Stimulated activated CD4-positive, alpha-beta T cell treated with anti-CD3 and anti-CD28 coated beads, Interleukin-15, amount 100 ng/mL, for 48 hours (primary cell): ENCODE measurements at regions not wholly inside any gene's neighbourhood (a gene's known extent, or its start where the extent isn't known, plus 50 kb on each side); places are given as distances from the start of the nearest gene placed in this dataset.
"Not testable (repeated sequence)": the region's sequence is repeated elsewhere in the genome, so short reads cannot be mapped to it uniquely, and the experiment has no call there.

Experiments
- DNase-seq, 2 donors: peaks; one replicate each; pipeline ENCODE4 v3.0.0-alpha.2; 2020; ENCODE audit warnings: low read depth in 2 of 2

GRCh38 chr5:15021266-15022046 lies 149.9 kb upstream of the ANKH start:
- DNase-seq, result no peak

GRCh38 chr5:15020736-15021135 lies 149.2 kb upstream of the ANKH start:
- DNase-seq, result no peak

- no peak for DNase-seq
Observed at GRCh38 chr5:15014809-15015208, 143.2 kb upstream of the ANKH start.

GRCh38 chr5:15013654-15014463 lies 142.3 kb upstream of the ANKH start:
- no peak for DNase-seq

- DNase-seq, result no peak
Observed at GRCh38 chr5:15012061-15012460, 140.5 kb upstream of the ANKH start.

GRCh38 chr5:15010936-15011335 lies 139.4 kb upstream of the ANKH start:
- no peak for DNase-seq

- no peak for DNase-seq
Observed at GRCh38 chr5:15009420-15009819, 137.8 kb upstream of the ANKH start.

- no peak for DNase-seq
Observed at GRCh38 chr5:15008921-15009320, 137.3 kb upstream of the ANKH start.

GRCh38 chr5:15008476-15008875 lies 136.9 kb upstream of the ANKH start:
- no peak for DNase-seq

- no peak for DNase-seq
Observed at GRCh38 chr5:15007646-15008045, 136.1 kb upstream of the ANKH start.

- DNase-seq, result no peak
Observed at GRCh38 chr5:15004506-15004905, 132.9 kb upstream of the ANKH start.

- peak; percentile 23 to 35 for DNase-seq
Observed at GRCh38 chr5:15003511-15003920, 131.9 kb upstream of the ANKH start.

- DNase-seq, result no peak
Observed at GRCh38 chr5:15002791-15003190, 131.2 kb upstream of the ANKH start.

- DNase-seq, result no peak
Observed at GRCh38 chr5:15002173-15002572, 130.6 kb upstream of the ANKH start.

GRCh38 chr5:15001517-15001916 lies 129.9 kb upstream of the ANKH start:
- no peak for DNase-seq

- no peak for DNase-seq
Observed at GRCh38 chr5:14998491-14998890, 126.9 kb upstream of the ANKH start.

- DNase-seq, result no peak
Observed at GRCh38 chr5:14996997-14997396, 125.4 kb upstream of the ANKH start.

- no peak for DNase-seq
Observed at GRCh38 chr5:14995229-14995628, 123.7 kb upstream of the ANKH start.

- DNase-seq, result not testable (repeated sequence)
Observed at GRCh38 chr5:14993459-14994133, 122.0 kb upstream of the ANKH start.

- peak; percentile 19 to 47 for DNase-seq
Observed at GRCh38 chr5:14992751-14993458, 121.3 kb upstream of the ANKH start.

GRCh38 chr5:14988223-14988622 lies 116.6 kb upstream of the ANKH start:
- no peak for DNase-seq

GRCh38 chr5:14986413-14986812 lies 114.8 kb upstream of the ANKH start:
- DNase-seq, result no peak
